ENCODE measurements at regions not wholly inside any gene's neighbourhood (a gene's known extent, or its start where the extent isn't known, plus 50 kb on each side); places are given as distances from the start of the nearest gene placed in this dataset.

- intact Hi-C loops (cut with DNase I; ENCODE audit: low total_unique reads): no loop called here
- DNase-seq (ENCODE audit: low spot score in 2 of 2): no peak
- no peaks in the 10 kb centered on the region for H3K4me1 ChIP-seq
- H3K4me3 ChIP-seq: no peak overlapping the region
- no peak overlapping the region for H3K27ac ChIP-seq
- H3K36me3 ChIP-seq: no peaks in the 10 kb centered on the region
- H3K9me3 ChIP-seq: no peaks in the 10 kb centered on the region
- no peaks in the 10 kb centered on the region for H3K27me3 ChIP-seq
- no peak for TF ChIP-seq POLR2A (IDR thresholded peaks at IDR 0.05)
- no peak for TF ChIP-seq CTCF (IDR thresholded peaks at IDR 0.05)
- TF ChIP-seq POLR2AphosphoS5 (IDR thresholded peaks at IDR 0.05): no peak
These were observed 102.1 kb upstream of the ASTN2 start for GRCh38 chr9:117516676-117517632.

- no peaks in the 10 kb centered on the region for H3K36me3 ChIP-seq
- TF ChIP-seq POLR2A (IDR thresholded peaks at IDR 0.05) (no peak), CTCF (IDR thresholded peaks at IDR 0.05) (no peak), POLR2AphosphoS5 (IDR thresholded peaks at IDR 0.05) (no peak)
- no peak overlapping the region for H3K4me3 ChIP-seq
- no peak for DNase-seq (ENCODE audit: low spot score in 2 of 2)
- intact Hi-C loops (cut with DNase I; ENCODE audit: low total_unique reads): no loop called here
- H3K9me3 ChIP-seq: no peaks in the 10 kb centered on the region
- no peaks in the 10 kb centered on the region for H3K27me3 ChIP-seq
- H3K4me1 ChIP-seq: no peaks in the 10 kb centered on the region
- no peak overlapping the region for H3K27ac ChIP-seq
These were observed 97.1 kb upstream of the ASTN2 start for GRCh38 chr9:117511852-117512481.

GRCh38 chr9:117496307-117496706 lies 81.5 kb upstream of the ASTN2 start:
- DNase-seq (ENCODE audit: low spot score in 2 of 2): no peak
- Histone ChIP-seq H3K36me3 (no peaks in the 10 kb centered on the region), H3K27ac (no peak overlapping the region), H3K27me3 (no peaks in the 10 kb centered on the region), H3K9me3 (no peaks in the 10 kb centered on the region), H3K4me3 (no peak overlapping the region), H3K4me1 (no peaks in the 10 kb centered on the region)
- intact Hi-C loops (cut with DNase I; ENCODE audit: low total_unique reads): no loop called here
- TF ChIP-seq CTCF (IDR thresholded peaks at IDR 0.05) (no peak), POLR2A (IDR thresholded peaks at IDR 0.05) (no peak), POLR2AphosphoS5 (IDR thresholded peaks at IDR 0.05) (no peak)

- H3K9me3 ChIP-seq: no peaks in the 10 kb centered on the region
- TF ChIP-seq POLR2A (IDR thresholded peaks at IDR 0.05) (no peak), CTCF (IDR thresholded peaks at IDR 0.05) (no peak), POLR2AphosphoS5 (IDR thresholded peaks at IDR 0.05) (no peak)
- H3K4me3 ChIP-seq: peak overlapping the region in 2 of 3 donors; percentile 3 to 29
- H3K27me3 ChIP-seq: no peaks in the 10 kb centered on the region
- H3K27ac ChIP-seq: no peak overlapping the region
- no peaks in the 10 kb centered on the region for H3K4me1 ChIP-seq
- DNase-seq (ENCODE audit: low spot score in 2 of 2): no peak
- intact Hi-C loops (cut with DNase I; ENCODE audit: low total_unique reads): no loop called here
- H3K36me3 ChIP-seq: no peaks in the 10 kb centered on the region
These were observed 79.7 kb upstream of the ASTN2 start for GRCh38 chr9:117494401-117495090.
